ENCODE measurements at regions not wholly inside any gene's neighbourhood (a gene's known extent, or its start where the extent isn't known, plus 50 kb on each side); places are given as distances from the start of the nearest gene placed in this dataset.
A peak's percentile ranks its signal among the peaks of the same experiment; 100 is the strongest.

GRCh38 chr1:222910699-222911098 lies 95.9 kb downstream of the DISP1 start:
- no peaks in the 10 kb centered on the region for H3K9me3 ChIP-seq
- no peak overlapping the region for H3K4me3 ChIP-seq
- no peak for DNase-seq (ENCODE audit: low read depth in 1 of 2, low spot score in 1 of 2)
- H3K4me2 ChIP-seq: no peak overlapping the region
- ChIA-PET POLR2A (no interaction called here), CTCF (no interaction called here)
- no peak overlapping the region for H3K27ac ChIP-seq
- TF ChIP-seq NPAS2 (CRISPR knock-in tag; IDR thresholded peaks at IDR 0.05; ENCODE audit: borderline replicate concordance) (no peak), MAFK (IDR thresholded peaks at IDR 0.05; ENCODE audit: partially characterized antibody) (peak; percentile 5)
- no peak for FAIRE-seq
- peaks cover 15% of the 10 kb centered on the region; the same call in 2 of the 3 replicates for H3K4me1 ChIP-seq
- no peak for ATAC-seq

DNA sequence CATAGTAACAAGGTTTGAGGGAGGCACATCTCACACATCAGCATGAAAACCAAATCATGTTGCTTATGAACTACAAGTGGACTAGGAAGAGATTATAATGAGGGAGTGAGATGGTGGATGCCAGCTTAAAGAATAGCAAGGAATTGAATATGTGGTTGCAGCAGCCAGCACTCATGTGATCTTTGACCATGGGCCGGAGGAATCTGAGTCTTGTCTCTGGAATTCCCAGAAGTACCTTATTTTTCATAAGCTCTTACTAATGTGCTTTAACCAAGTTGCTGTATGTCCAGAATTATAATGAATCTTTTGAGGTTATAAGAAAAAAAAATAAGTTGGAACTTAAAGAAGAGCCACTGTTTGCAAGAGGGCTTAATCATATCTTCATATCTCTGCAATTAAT lies 97.0 kb downstream of the DISP1 start:
- no peak for ATAC-seq
- 55% methylated on average over 1 of the region's 1 CpG for WGBS (ENCODE audit: missing lambda C conversion rate)
- no peak overlapping the region for H3K4me3 ChIP-seq
- TF ChIP-seq, protein P1, sequence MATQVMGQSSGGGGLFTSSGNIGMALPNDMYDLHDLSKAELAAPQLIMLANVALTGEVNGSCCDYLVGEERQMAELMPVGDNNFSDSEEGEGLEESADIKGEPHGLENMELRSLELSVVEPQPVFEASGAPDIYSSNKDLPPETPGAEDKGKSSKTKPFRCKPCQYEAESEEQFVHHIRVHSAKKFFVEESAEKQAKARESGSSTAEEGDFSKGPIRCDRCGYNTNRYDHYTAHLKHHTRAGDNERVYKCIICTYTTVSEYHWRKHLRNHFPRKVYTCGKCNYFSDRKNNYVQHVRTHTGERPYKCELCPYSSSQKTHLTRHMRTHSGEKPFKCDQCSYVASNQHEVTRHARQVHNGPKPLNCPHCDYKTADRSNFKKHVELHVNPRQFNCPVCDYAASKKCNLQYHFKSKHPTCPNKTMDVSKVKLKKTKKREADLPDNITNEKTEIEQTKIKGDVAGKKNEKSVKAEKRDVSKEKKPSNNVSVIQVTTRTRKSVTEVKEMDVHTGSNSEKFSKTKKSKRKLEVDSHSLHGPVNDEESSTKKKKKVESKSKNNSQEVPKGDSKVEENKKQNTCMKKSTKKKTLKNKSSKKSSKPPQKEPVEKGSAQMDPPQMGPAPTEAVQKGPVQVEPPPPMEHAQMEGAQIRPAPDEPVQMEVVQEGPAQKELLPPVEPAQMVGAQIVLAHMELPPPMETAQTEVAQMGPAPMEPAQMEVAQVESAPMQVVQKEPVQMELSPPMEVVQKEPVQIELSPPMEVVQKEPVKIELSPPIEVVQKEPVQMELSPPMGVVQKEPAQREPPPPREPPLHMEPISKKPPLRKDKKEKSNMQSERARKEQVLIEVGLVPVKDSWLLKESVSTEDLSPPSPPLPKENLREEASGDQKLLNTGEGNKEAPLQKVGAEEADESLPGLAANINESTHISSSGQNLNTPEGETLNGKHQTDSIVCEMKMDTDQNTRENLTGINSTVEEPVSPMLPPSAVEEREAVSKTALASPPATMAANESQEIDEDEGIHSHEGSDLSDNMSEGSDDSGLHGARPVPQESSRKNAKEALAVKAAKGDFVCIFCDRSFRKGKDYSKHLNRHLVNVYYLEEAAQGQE (IDR thresholded peaks at IDR 0.05): no peak
- TF ChIP-seq JUNB (IDR thresholded peaks at IDR 0.05) (no peak), ZNF302 (CRISPR knock-in tag; IDR thresholded peaks at IDR 0.05) (no peak), ZC3H11A (IDR thresholded peaks at IDR 0.05) (no peak), CTCF (IDR thresholded peaks at IDR 0.05) (no peak), SREBF2 (IDR thresholded peaks at IDR 0.05) (no peak), RNF2 (IDR thresholded peaks at IDR 0.05; ENCODE audit: borderline replicate concordance, low read depth) (no peak), NR3C1 (IDR thresholded peaks at IDR 0.05) (no peak), CEBPB (IDR thresholded peaks at IDR 0.05) (no peak), TP53 (CRISPR knock-in tag; IDR thresholded peaks at IDR 0.05) (no peak), PBX3 (IDR thresholded peaks at IDR 0.05) (no peak), BHLHE40 (IDR thresholded peaks at IDR 0.05; ENCODE audit: low read depth, low read length) (no peak)
- TF ChIP-seq, protein P2, sequence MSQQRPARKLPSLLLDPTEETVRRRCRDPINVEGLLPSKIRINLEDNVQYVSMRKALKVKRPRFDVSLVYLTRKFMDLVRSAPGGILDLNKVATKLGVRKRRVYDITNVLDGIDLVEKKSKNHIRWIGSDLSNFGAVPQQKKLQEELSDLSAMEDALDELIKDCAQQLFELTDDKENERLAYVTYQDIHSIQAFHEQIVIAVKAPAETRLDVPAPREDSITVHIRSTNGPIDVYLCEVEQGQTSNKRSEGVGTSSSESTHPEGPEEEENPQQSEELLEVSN (IDR thresholded peaks at IDR 0.05; ENCODE audit: borderline replicate concordance, low read depth): no peak
- no peak for DNase-seq (ENCODE audit: low read depth in 1 of 2, low spot score in 1 of 2)
- peaks cover 3% of the 10 kb centered on the region; the same call in 2 of the 3 replicates for H3K9me3 ChIP-seq
- ChIA-PET POLR2A (no interaction called here), CTCF (no interaction called here)
- peaks cover 15% of the 10 kb centered on the region; the same call in 2 of the 3 replicates for H3K4me1 ChIP-seq
- H3K27ac ChIP-seq: no peak overlapping the region
- no peak for FAIRE-seq
- no peak overlapping the region for H3K4me2 ChIP-seq

GRCh38 chr1:222912730-222913129 lies 97.9 kb downstream of the DISP1 start:
- Histone ChIP-seq H3K4me2 (no peak overlapping the region), H3K9me3 (peaks cover 11% of the 10 kb centered on the region; the same call in 2 of the 3 replicates)
- POLR2A ChIA-PET: no interaction called here

More at GRCh38 chr1:222912730-222913129, 97.9 kb downstream of the DISP1 start:
- Histone ChIP-seq H3K4me3 (no peak overlapping the region), H3K4me1 (peaks cover 15% of the 10 kb centered on the region; the same call in 2 of the 3 replicates), H3K27ac (no peak overlapping the region)
- no peak for FAIRE-seq
- CTCF ChIA-PET: no interaction called here
- TF ChIP-seq FOSL2 (IDR thresholded peaks at IDR 0.05) (no peak), FOSL2 (CRISPR knock-in tag; IDR thresholded peaks at IDR 0.05) (no peak), NR3C1 (IDR thresholded peaks at IDR 0.05) (no peak), CHD4 (IDR thresholded peaks at IDR 0.05; ENCODE audit: borderline replicate concordance) (no peak)
- TF ChIP-seq, protein P3, sequence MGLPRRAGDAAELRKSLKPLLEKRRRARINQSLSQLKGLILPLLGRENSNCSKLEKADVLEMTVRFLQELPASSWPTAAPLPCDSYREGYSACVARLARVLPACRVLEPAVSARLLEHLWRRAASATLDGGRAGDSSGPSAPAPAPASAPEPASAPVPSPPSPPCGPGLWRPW (IDR thresholded peaks at IDR 0.05): no peak
- TF ChIP-seq, protein P4, sequence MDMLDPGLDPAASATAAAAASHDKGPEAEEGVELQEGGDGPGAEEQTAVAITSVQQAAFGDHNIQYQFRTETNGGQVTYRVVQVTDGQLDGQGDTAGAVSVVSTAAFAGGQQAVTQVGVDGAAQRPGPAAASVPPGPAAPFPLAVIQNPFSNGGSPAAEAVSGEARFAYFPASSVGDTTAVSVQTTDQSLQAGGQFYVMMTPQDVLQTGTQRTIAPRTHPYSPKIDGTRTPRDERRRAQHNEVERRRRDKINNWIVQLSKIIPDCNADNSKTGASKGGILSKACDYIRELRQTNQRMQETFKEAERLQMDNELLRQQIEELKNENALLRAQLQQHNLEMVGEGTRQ (IDR thresholded peaks at IDR 0.05): no peak
- no peak for ATAC-seq
- no peak for DNase-seq (ENCODE audit: low read depth in 1 of 2, low spot score in 1 of 2)
